ENCODE measurements at regions not wholly inside any gene's neighbourhood (a gene's known extent, or its start where the extent isn't known, plus 50 kb on each side); places are given as distances from the start of the nearest gene placed in this dataset.

DNA sequence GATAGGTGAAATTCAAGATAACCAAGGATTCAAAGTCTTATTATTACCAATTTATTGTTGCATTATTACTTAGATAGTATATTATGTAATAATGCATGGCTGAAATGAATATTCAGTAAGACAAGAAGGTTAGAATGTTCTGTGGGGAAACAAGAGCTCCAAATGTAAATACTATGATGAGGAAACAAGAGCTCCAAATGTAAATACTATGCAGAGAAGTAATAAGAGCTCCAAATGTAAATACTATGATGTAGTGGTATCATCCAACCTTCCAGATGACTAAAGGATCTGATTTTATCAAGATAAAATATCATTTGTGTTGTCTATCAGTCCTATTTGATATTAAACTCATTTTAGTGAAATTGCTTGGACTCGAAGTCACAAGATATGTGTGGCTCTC is 82.2 kb upstream of the PCDH18 start:
- in situ Hi-C loops (cut with HindIII; ENCODE audit: low pct_ligation_motif_present, low sequenced_read_pairs): no loop called here
- Histone ChIP-seq H3K36me3 (replicated peaks) (no peaks in the 10 kb centered on the region), H3K4me3 (ENCODE audit: low read depth, low read length) (no peak overlapping the region), H3K27ac (no peak overlapping the region), H3K27me3 (replicated peaks) (no peaks in the 10 kb centered on the region)
- TF ChIP-seq, protein P1, sequence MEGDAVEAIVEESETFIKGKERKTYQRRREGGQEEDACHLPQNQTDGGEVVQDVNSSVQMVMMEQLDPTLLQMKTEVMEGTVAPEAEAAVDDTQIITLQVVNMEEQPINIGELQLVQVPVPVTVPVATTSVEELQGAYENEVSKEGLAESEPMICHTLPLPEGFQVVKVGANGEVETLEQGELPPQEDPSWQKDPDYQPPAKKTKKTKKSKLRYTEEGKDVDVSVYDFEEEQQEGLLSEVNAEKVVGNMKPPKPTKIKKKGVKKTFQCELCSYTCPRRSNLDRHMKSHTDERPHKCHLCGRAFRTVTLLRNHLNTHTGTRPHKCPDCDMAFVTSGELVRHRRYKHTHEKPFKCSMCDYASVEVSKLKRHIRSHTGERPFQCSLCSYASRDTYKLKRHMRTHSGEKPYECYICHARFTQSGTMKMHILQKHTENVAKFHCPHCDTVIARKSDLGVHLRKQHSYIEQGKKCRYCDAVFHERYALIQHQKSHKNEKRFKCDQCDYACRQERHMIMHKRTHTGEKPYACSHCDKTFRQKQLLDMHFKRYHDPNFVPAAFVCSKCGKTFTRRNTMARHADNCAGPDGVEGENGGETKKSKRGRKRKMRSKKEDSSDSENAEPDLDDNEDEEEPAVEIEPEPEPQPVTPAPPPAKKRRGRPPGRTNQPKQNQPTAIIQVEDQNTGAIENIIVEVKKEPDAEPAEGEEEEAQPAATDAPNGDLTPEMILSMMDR (IDR thresholded peaks at IDR 0.05; ENCODE audit: low read depth, low read length, missing control alignments): no peak
- DNase-seq: no peak

DNA sequence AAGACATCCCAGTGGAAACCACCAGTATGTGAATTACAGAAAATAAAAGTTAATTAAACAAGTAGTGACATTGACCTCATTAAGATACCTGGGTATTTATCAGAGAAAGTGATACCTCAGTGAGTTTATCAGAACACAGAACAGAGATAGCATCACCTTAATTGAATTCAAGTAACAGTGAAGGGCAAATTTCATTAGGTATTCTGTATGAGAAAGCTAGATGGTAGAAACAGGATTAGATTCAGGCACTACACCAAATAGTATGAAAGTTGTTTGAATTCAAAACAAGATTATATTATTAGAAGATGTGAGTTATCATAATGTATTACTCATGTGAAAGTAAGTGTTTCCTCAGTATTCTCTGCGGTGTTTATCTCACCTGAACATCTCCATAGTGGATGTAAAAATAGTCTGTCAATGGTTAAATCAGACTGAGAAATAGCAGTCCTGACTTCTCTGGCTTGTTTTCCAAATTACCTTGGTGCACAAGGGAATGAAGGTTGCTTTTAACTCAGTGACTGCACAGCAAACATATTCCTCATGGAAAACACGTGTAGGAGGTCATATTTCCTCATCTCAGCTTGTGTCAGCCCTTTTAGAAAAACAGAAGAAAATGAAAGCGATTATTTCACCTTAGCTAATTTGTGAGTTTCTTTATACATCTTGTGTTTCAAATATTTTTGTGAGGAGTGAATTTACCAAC is 79.9 kb upstream of the PCDH18 start:
- no peak overlapping the region for H3K27ac ChIP-seq

DNA sequence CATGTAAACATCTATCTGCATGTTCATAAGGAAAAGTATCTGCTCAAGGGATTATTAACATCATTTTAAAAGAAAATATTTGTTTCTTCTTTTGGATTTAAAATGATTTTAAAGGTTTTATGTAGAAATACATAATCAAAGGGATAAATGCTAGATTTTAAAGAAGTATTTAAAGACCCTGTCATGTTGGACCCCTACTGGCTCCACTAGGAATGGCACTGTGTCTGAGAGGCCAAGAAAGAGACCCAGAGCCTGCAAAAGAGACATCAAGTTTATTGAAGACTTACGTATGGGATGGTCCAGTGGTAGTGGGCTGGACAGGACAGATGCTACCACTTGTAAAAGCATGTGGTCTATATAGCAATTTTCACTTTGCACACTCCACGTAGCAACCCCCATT is 78.7 kb upstream of the PCDH18 start:
- H3K36me3 ChIP-seq (replicated peaks): no peaks in the 10 kb centered on the region
- peak; percentile 39 for DNase-seq
- in situ Hi-C loops (cut with HindIII; ENCODE audit: low pct_ligation_motif_present, low sequenced_read_pairs): no loop called here
- no peaks in the 10 kb centered on the region for H3K27me3 ChIP-seq (replicated peaks)
- no peak overlapping the region for H3K4me3 ChIP-seq (ENCODE audit: low read depth, low read length)
- TF ChIP-seq, protein P1 (IDR thresholded peaks at IDR 0.05; ENCODE audit: low read depth, low read length, missing control alignments): peak; percentile 77
- H3K27ac ChIP-seq: no peak overlapping the region

More for the DNA sequence above, 79.9 kb upstream of the PCDH18 start:
- DNase-seq: no peak
- in situ Hi-C loops (cut with HindIII; ENCODE audit: low pct_ligation_motif_present, low sequenced_read_pairs): no loop called here
- TF ChIP-seq, protein P1 (IDR thresholded peaks at IDR 0.05; ENCODE audit: low read depth, low read length, missing control alignments): no peak
- Histone ChIP-seq H3K27me3 (replicated peaks) (no peaks in the 10 kb centered on the region), H3K36me3 (replicated peaks) (no peaks in the 10 kb centered on the region), H3K4me3 (ENCODE audit: low read depth, low read length) (no peak overlapping the region)

DNA sequence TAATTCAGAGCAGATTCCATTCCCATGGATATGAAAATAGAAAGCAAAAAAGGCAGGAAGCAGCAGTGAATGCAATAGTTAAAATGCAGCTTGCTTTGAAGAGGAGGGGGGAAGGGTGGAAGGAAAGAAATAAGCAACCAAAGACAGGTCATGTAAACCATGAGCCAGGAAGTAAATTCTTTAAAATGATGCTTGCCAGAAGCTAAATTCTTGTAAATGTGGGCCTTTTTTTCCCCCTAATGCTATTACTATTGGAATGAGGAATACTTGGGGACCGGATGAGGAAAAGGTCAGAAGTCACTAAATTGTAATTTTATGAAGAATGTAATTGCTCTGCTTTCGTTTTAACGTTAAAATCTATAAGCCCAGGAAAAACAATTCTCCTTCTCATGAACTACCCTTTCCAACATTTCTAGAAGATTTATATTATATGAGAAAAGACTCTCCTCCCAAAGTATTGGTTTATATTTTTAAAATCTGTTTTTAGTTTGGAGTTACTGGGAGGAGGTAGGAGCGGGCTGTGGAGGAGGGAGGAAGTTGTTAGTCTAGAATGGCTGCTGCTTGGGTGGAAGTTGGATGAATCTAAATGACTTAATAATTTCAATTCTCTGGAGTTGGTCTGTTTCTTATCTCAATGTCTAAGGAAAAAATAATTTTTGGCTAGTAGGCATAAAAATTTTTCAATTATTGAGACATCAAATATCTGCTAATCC is 77.6 kb upstream of the PCDH18 start:
- Histone ChIP-seq H3K27ac (no peak overlapping the region), H3K27me3 (replicated peaks) (no peaks in the 10 kb centered on the region), H3K4me3 (ENCODE audit: low read depth, low read length) (no peak overlapping the region), H3K36me3 (replicated peaks) (no peaks in the 10 kb centered on the region)
- in situ Hi-C loops (cut with HindIII; ENCODE audit: low pct_ligation_motif_present, low sequenced_read_pairs): no loop called here
- TF ChIP-seq, protein P1 (IDR thresholded peaks at IDR 0.05; ENCODE audit: low read depth, low read length, missing control alignments): no peak
- peak; percentile 25 for DNase-seq

DNA sequence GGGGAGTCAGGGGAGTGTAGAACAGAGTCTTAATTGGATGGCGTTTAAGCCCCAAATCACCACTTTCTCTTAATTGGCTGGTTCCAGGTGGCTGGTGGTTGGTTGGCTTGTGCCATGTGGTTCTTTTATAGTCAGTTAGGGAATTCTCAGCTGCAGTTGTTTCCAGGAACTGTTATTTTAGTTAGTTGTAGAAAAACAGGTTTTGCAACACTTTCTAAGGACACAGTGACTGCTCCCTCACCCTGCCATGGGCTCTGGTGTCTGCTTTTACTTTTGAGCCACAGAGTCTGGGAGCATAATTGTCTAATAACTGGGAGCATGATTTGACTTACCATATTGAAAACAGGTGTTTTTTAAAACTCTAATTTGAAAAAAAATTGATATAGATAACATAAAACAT is 75.8 kb upstream of the PCDH18 start:
- no peak for DNase-seq
- in situ Hi-C loops (cut with HindIII; ENCODE audit: low pct_ligation_motif_present, low sequenced_read_pairs): no loop called here
- TF ChIP-seq, protein P1 (IDR thresholded peaks at IDR 0.05; ENCODE audit: low read depth, low read length, missing control alignments): no peak
- Histone ChIP-seq H3K27me3 (replicated peaks) (no peaks in the 10 kb centered on the region), H3K4me3 (ENCODE audit: low read depth, low read length) (no peak overlapping the region), H3K27ac (no peak overlapping the region), H3K36me3 (replicated peaks) (no peaks in the 10 kb centered on the region)
